Bronchial epithelial cell (primary cell): ENCODE measurements at regions not wholly inside any gene's neighbourhood (a gene's known extent, or its start where the extent isn't known, plus 50 kb on each side); places are given as distances from the start of the nearest gene placed in this dataset.
A peak's percentile ranks its signal among the peaks of the same experiment; 100 is the strongest.

Experiments used
- DNase-seq: peaks from one replicate; pipeline ENCODE4 v3.0.0-alpha.2; 2010; ENCODE audit warnings: low read depth
- FAIRE-seq: peaks from 2 replicates; lab custom pipeline; 2011; peaks lifted over from hg19 to GRCh38; lab: Jason Lieb, UNC
- H3K27me3 ChIP-seq: 2 replicates; pipeline ENCODE4 v1.5.1; 2011; ENCODE audit warnings: low read length; ENCODE audit not compliant: control insufficient read depth, insufficient read depth
- H3K36me3 ChIP-seq: 2 replicates; pipeline ENCODE4 v1.5.1; 2011; ENCODE audit warnings: low read length; ENCODE audit not compliant: control insufficient read depth, insufficient read depth
- H3K4me3 ChIP-seq: 2 replicates; pipeline ENCODE4 v1.5.1; 2011; ENCODE audit warnings: mild to moderate bottlenecking, low read depth, low read length, control low read depth
- TF ChIP-seq, protein P1 (sequence below): IDR thresholded peaks from 2 replicates; pipeline ENCODE4 v1.5.1; 2011; ENCODE audit warnings: mild to moderate bottlenecking, moderate library complexity, low read length, control low read depth, inconsistent platforms; ENCODE audit not compliant: insufficient read depth, severe bottlenecking

DNA sequence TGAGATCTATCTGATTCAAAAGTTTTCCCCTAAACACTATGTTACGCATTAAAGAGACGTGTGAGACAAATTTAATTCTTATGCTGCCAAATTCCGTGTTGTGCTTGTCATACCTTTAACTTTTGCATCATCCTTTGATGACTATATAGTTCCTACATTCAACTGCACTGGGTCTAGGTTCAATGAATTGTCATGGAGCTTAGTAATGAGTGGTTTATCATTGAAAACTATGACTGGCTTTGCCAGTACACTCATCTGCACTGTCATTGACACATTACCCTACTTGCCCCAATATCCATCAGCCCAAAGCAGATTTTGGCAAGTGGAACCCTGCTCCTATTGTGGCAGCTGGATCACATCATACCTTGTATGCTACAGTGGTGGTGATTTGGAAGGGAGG, 882.9 kb upstream of the SLIT2 start:
- H3K4me3 ChIP-seq, result no peak overlapping the region
- DNase-seq, result peak; percentile 7
- TF ChIP-seq, protein P1, sequence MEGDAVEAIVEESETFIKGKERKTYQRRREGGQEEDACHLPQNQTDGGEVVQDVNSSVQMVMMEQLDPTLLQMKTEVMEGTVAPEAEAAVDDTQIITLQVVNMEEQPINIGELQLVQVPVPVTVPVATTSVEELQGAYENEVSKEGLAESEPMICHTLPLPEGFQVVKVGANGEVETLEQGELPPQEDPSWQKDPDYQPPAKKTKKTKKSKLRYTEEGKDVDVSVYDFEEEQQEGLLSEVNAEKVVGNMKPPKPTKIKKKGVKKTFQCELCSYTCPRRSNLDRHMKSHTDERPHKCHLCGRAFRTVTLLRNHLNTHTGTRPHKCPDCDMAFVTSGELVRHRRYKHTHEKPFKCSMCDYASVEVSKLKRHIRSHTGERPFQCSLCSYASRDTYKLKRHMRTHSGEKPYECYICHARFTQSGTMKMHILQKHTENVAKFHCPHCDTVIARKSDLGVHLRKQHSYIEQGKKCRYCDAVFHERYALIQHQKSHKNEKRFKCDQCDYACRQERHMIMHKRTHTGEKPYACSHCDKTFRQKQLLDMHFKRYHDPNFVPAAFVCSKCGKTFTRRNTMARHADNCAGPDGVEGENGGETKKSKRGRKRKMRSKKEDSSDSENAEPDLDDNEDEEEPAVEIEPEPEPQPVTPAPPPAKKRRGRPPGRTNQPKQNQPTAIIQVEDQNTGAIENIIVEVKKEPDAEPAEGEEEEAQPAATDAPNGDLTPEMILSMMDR, result no peak
- no peak for FAIRE-seq
- no peaks in the 10 kb centered on the region for H3K27me3 ChIP-seq
- H3K36me3 ChIP-seq, result no peaks in the 10 kb centered on the region

DNA sequence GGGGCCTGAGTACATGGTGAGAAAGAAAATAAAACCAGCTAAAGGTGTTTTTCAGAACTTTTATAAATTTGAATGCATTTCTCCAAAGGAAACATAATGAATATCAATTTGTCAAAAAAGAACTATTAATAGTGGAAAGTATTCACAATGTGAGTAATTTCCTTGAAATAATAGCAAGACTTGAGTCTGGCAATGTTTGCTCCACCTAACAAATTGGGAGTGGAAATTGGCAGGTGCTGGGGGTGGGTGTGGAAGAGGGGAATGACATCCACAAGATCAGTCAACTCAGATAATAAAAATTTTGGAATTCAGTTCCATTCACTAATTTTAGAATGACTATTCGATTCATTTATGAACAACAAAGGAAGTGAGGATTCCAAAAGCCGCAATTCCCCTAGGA, 884.8 kb upstream of the SLIT2 start:
- FAIRE-seq, result no peak
- no peaks in the 10 kb centered on the region for H3K36me3 ChIP-seq
- no peak for DNase-seq
- H3K27me3 ChIP-seq, result no peaks in the 10 kb centered on the region
- TF ChIP-seq, protein P1, result no peak
- H3K4me3 ChIP-seq, result no peak overlapping the region

DNA sequence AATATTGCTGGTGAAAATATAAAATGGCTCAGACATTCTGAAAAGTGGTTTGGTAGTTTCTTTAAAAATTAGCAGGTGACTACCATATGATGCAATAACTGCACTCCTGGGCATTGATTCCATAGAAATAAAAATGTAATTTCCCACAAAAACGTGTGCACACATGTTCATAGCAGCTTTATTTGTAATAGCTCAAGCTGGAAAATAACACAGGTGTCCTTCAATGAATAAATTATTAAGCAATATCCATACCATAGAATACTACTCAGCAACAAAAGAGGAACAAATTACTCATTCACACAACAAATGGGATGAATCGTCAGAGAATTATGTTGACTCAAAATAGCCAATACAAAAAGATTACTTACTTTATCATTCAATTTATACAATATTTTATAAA, 893.7 kb upstream of the SLIT2 start:
- Histone ChIP-seq H3K36me3 (no peaks in the 10 kb centered on the region), H3K4me3 (no peak overlapping the region), H3K27me3 (no peaks in the 10 kb centered on the region)
- TF ChIP-seq, protein P1, result no peak
- FAIRE-seq (no peak), DNase-seq (peak; percentile 99)

DNA sequence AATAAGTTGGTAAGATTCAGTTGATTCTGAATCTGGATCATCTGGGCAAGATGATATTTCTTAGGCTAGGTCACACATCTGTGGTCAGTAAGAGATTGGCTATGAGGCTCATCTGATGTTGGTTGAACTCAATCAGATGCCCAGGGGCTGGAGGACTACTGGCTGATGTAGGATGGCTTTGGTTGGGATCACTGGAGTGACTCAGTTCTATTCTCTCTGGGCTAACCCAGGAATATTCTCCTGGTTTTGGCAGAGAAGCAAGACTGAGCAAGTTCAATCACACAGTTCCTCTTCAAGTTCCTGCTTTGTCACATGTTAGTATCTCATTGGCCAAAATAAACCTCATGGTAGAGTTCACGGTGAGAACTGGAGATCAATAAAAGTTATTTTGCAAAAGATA, 902.3 kb upstream of the SLIT2 start:
- no peaks in the 10 kb centered on the region for H3K36me3 ChIP-seq
- H3K27me3 ChIP-seq, result no peaks in the 10 kb centered on the region
- no peak for FAIRE-seq
- peak; percentile 58 for DNase-seq
- H3K4me3 ChIP-seq, result no peak overlapping the region
- TF ChIP-seq, protein P1, result no peak

DNA sequence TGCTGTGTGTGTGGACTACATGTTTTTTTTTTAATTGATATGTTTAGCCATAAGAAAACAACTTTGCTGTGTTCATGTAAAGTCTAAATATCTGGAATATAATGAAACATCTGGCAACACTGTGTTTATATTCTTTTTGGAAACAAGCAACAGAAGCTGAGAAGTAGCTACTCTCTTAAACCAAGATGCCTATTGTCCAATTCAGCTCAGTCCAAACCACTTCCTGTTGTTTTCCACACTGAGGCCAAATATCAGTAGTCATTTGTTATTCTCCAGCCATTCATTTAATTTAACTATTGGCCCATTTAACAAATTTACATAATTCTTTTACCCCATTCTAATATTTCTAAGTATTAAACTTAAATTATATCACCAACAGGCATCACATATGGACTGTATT, 903.0 kb upstream of the SLIT2 start:
- no peak for DNase-seq
- no peaks in the 10 kb centered on the region for H3K36me3 ChIP-seq
- TF ChIP-seq, protein P1, result no peak
- no peak overlapping the region for H3K4me3 ChIP-seq
- no peaks in the 10 kb centered on the region for H3K27me3 ChIP-seq
- no peak for FAIRE-seq

DNA sequence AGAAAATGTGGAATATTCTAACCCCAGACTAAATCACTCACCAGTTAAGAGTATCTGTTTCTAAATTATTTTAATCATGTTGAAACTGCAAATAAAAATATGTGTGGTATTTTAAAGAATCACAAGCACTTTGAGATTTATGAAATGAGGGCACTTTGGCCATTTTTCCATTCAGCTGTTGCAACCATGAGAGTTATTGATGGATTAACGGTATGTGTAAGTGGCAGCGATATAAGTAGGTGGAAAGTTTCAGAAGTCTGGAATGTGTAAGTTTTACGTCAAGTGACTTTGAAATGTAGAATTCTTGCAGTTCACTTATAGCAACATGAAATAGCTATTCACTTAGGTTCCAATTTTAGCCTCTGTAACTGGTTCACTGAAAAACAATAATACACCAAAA, 905.1 kb upstream of the SLIT2 start:
- no peaks in the 10 kb centered on the region for H3K36me3 ChIP-seq
- no peaks in the 10 kb centered on the region for H3K27me3 ChIP-seq
- DNase-seq (no peak), FAIRE-seq (no peak)
- H3K4me3 ChIP-seq, result no peak overlapping the region
- TF ChIP-seq, protein P1, result no peak
